ENCODE measurements at regions not wholly inside any gene's neighbourhood (a gene's known extent, or its start where the extent isn't known, plus 50 kb on each side); places are given as distances from the start of the nearest gene placed in this dataset.

DNA sequence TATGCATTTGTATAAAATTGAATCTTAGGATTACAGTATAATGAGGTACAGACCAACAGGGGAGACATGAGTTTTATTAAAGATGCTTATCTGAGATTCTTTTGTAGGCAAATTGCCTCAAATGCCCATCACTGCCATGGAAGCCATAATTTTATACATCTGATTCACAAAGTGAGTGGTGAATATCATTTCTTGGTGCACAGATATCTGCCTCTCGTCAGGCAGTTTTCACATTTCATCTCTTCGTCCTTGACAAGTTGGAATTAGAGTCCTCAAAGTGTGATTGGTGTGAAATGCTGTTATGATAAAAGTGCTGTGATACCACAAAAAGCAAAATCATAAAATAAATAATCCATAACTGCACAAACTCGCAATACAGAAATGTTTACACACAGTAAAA is 1602.8 kb upstream of the DDX18 start:
- TF ChIP-seq CTCF (conservative IDR thresholded peaks at IDR 0.05; ENCODE audit: low read depth, low read length) (no peak), EZH2 (IDR thresholded peaks at IDR 0.05; ENCODE audit: low read length, unreplicated experiment) (no peak), EZH2phosphoT487 (IDR thresholded peaks at IDR 0.05; ENCODE audit: borderline replicate concordance, low read length) (no peak)

Measured in PC-3 (cell line).